Ishikawa (cell line): ENCODE measurements at regions not wholly inside any gene's neighbourhood (a gene's known extent, or its start where the extent isn't known, plus 50 kb on each side); places are given as distances from the start of the nearest gene placed in this dataset.

Source experiments
- CEBPB ChIP-seq: IDR thresholded peaks from 2 replicates; pipeline ENCODE4 v1.6.1; 2012
- CREB1 ChIP-seq: IDR thresholded peaks from 2 replicates; pipeline ENCODE4 v1.6.1; 2012; ENCODE audit warnings: low read depth
- EGR1 ChIP-seq: IDR thresholded peaks from 2 replicates; pipeline ENCODE4 v1.6.1; 2012
- EP300 ChIP-seq: IDR thresholded peaks from 2 replicates; pipeline ENCODE4 v1.6.1; 2012; ENCODE audit warnings: borderline replicate concordance
- FOXM1 ChIP-seq: IDR thresholded peaks from 2 replicates; pipeline ENCODE4 v1.6.1; 2012; ENCODE audit warnings: low read depth, borderline replicate concordance
- MAX ChIP-seq: IDR thresholded peaks from 2 replicates; pipeline ENCODE4 v1.6.1; 2012
- NFIC ChIP-seq: IDR thresholded peaks from 2 replicates; pipeline ENCODE4 v1.6.1; 2012
- RAD21 ChIP-seq: IDR thresholded peaks from 2 replicates; pipeline ENCODE4 v1.6.1; 2012; ENCODE audit warnings: low read depth
- REST ChIP-seq: IDR thresholded peaks from 2 replicates; pipeline ENCODE4 v1.6.1; 2012; ENCODE audit warnings: low read depth, mild to moderate bottlenecking
- TAF1 ChIP-seq: IDR thresholded peaks from 2 replicates; pipeline ENCODE4 v1.6.1; 2012; ENCODE audit warnings: low read depth, mild to moderate bottlenecking
- TCF12 ChIP-seq: IDR thresholded peaks from 2 replicates; pipeline ENCODE4 v1.6.1; 2012; ENCODE audit warnings: low read depth
- TEAD4 ChIP-seq: IDR thresholded peaks from 2 replicates; pipeline ENCODE4 v1.6.1; 2012
- USF1 ChIP-seq: IDR thresholded peaks from 2 replicates; pipeline ENCODE4 v1.6.1; 2012
- YY1 ChIP-seq: IDR thresholded peaks from 2 replicates; pipeline ENCODE4 v1.6.1; 2012; ENCODE audit warnings: low read depth
- ZBTB7A ChIP-seq: IDR thresholded peaks from 2 replicates; pipeline ENCODE4 v1.6.1; 2012; ENCODE audit warnings: low read depth

DNA sequence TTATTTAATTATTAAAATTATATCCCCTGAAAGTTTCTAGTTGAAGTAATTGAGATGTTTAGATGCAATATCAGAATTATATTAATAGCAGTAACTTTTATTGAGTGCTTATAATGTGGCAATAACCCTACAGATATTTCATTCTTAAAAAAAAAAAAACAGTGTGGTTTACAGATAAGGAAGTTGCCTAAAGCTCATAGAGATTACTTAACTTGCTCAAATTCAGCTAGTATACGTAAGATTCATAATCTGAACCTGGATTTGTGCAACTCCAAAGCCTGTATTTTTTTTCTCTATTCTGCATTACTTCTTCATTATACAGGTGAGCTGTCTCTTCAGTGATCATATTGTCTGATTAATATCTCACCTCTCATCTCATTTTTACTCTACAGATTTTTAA lies 156.0 kb upstream of the PTBP2 start:
- TF ChIP-seq USF1 (no peak), TCF12 (no peak), RAD21 (no peak), TAF1 (no peak), EGR1 (no peak), MAX (no peak), CREB1 (no peak)

- TF ChIP-seq CEBPB (no peak), EGR1 (no peak), RAD21 (no peak), EP300 (no peak), REST (no peak), TAF1 (no peak), TEAD4 (no peak), USF1 (no peak), CREB1 (no peak)
These were observed 152.9 kb upstream of the PTBP2 start for GRCh38 chr1:96568639-96569038.

GRCh38 chr1:96569288-96569687 lies 152.3 kb upstream of the PTBP2 start:
- TF ChIP-seq RAD21: no peak
- TF ChIP-seq TEAD4: no peak
- no peak for TF ChIP-seq REST
- TF ChIP-seq TAF1: no peak
- no peak for TF ChIP-seq NFIC
- TF ChIP-seq FOXM1: no peak
- no peak for TF ChIP-seq EGR1
- no peak for TF ChIP-seq USF1
- TF ChIP-seq TCF12: no peak
- no peak for TF ChIP-seq CREB1
- TF ChIP-seq ZBTB7A: no peak
- no peak for TF ChIP-seq MAX
- TF ChIP-seq EP300: no peak
- no peak for TF ChIP-seq YY1
- TF ChIP-seq CEBPB: no peak

GRCh38 chr1:96579636-96580035 lies 141.9 kb upstream of the PTBP2 start:
- TF ChIP-seq TEAD4 (no peak), ZBTB7A (no peak), USF1 (peak; percentile 82)

DNA sequence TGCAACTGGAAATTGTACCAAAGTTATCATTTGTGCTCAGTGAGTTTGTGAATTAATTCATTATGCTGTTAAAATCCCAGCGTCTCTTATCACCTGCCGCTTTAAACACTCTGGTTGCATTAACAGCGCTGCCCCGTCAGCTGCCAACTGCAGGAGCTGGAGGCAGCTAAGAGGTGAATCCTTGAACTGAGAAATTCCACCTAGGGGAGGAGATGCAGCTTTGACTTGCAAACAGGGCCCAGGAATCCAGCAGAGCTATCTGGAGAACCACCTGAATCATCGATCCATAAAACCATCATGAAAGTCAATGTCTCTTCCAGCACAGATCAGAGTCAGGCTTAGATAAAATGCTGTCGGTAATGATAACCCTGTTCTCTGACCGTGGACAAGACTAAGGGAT lies 140.7 kb upstream of the PTBP2 start:
- TF ChIP-seq REST (no peak), MAX (no peak), RAD21 (no peak), ZBTB7A (no peak), EP300 (no peak), CEBPB (no peak), EGR1 (no peak), FOXM1 (no peak), USF1 (no peak)
